ENCODE measurements at regions not wholly inside any gene's neighbourhood (a gene's known extent, or its start where the extent isn't known, plus 50 kb on each side); places are given as distances from the start of the nearest gene placed in this dataset.

- H3K27me3 Mint-ChIP-seq, result no peaks in the 10 kb centered on the region
These were observed 1152.2 kb downstream of the XPNPEP1 start for GRCh38 chr10:108771106-108771505.

GRCh38 chr10:108765794-108766193 is 1157.5 kb downstream of the XPNPEP1 start:
- POLR2A ChIA-PET, result no interaction called here
- no peak for DNase-seq
- no peaks in the 10 kb centered on the region for H3K27me3 Mint-ChIP-seq
- no peak overlapping the region for H3K27ac Mint-ChIP-seq
- no peaks in the 10 kb centered on the region for H3K4me1 Mint-ChIP-seq
- no peaks in the 10 kb centered on the region for H3K36me3 Mint-ChIP-seq (ENCODE audit: low read depth)
- H3K4me3 Mint-ChIP-seq, result no peak overlapping the region
- CTCF ChIA-PET, result no interaction called here
- no peaks in the 10 kb centered on the region for H3K9me3 Mint-ChIP-seq

More at GRCh38 chr10:108771106-108771505, 1152.2 kb downstream of the XPNPEP1 start:
- DNase-seq, result no peak
- no peak overlapping the region for H3K4me3 Mint-ChIP-seq
- H3K27ac Mint-ChIP-seq, result no peak overlapping the region
- POLR2A ChIA-PET, result no interaction called here
- CTCF ChIA-PET, result no interaction called here
- H3K4me1 Mint-ChIP-seq, result no peaks in the 10 kb centered on the region
- no peaks in the 10 kb centered on the region for H3K36me3 Mint-ChIP-seq (ENCODE audit: low read depth)
- H3K9me3 Mint-ChIP-seq, result no peaks in the 10 kb centered on the region

- H3K36me3 Mint-ChIP-seq (ENCODE audit: low read depth), result no peaks in the 10 kb centered on the region
- DNase-seq, result no peak
- H3K9me3 Mint-ChIP-seq, result no peaks in the 10 kb centered on the region
- H3K4me3 Mint-ChIP-seq, result no peak overlapping the region
- CTCF ChIA-PET, result no interaction called here
- no peaks in the 10 kb centered on the region for H3K4me1 Mint-ChIP-seq
- H3K27me3 Mint-ChIP-seq, result no peaks in the 10 kb centered on the region
- H3K27ac Mint-ChIP-seq, result no peak overlapping the region
- POLR2A ChIA-PET, result no interaction called here
These were observed 1165.4 kb downstream of the XPNPEP1 start for GRCh38 chr10:108757946-108758345.

- no peaks in the 10 kb centered on the region for H3K4me1 Mint-ChIP-seq
- H3K9me3 Mint-ChIP-seq, result no peaks in the 10 kb centered on the region
- no peaks in the 10 kb centered on the region for H3K27me3 Mint-ChIP-seq
- no peaks in the 10 kb centered on the region for H3K36me3 Mint-ChIP-seq (ENCODE audit: low read depth)
- no peak for DNase-seq
- POLR2A ChIA-PET, result no interaction called here
- CTCF ChIA-PET, result no interaction called here
- H3K27ac Mint-ChIP-seq, result no peak overlapping the region
- H3K4me3 Mint-ChIP-seq, result no peak overlapping the region
These were observed 1167.7 kb downstream of the XPNPEP1 start for GRCh38 chr10:108755646-108756045.

GRCh38 chr10:108753326-108753725 is 1170.0 kb downstream of the XPNPEP1 start:
- no peak for DNase-seq
- no peaks in the 10 kb centered on the region for H3K27me3 Mint-ChIP-seq
- no peak overlapping the region for H3K4me3 Mint-ChIP-seq
- H3K36me3 Mint-ChIP-seq (ENCODE audit: low read depth), result no peaks in the 10 kb centered on the region
- ChIA-PET POLR2A (no interaction called here), CTCF (no interaction called here)
- no peaks in the 10 kb centered on the region for H3K4me1 Mint-ChIP-seq
- no peak overlapping the region for H3K27ac Mint-ChIP-seq
- no peaks in the 10 kb centered on the region for H3K9me3 Mint-ChIP-seq

- ChIA-PET POLR2A (no interaction called here), CTCF (no interaction called here)
- H3K4me1 Mint-ChIP-seq, result no peaks in the 10 kb centered on the region
- no peaks in the 10 kb centered on the region for H3K9me3 Mint-ChIP-seq
- no peak overlapping the region for H3K27ac Mint-ChIP-seq
- no peaks in the 10 kb centered on the region for H3K36me3 Mint-ChIP-seq (ENCODE audit: low read depth)
- no peak overlapping the region for H3K4me3 Mint-ChIP-seq
- no peaks in the 10 kb centered on the region for H3K27me3 Mint-ChIP-seq
- DNase-seq, result no peak
These were observed 1174.3 kb downstream of the XPNPEP1 start for GRCh38 chr10:108749042-108749441.

- Mint-ChIP-seq H3K4me3 (no peak overlapping the region), H3K27me3 (no peaks in the 10 kb centered on the region), H3K9me3 (peaks cover 2% of the 10 kb centered on the region), H3K36me3 (ENCODE audit: low read depth) (no peaks in the 10 kb centered on the region), H3K4me1 (no peaks in the 10 kb centered on the region), H3K27ac (no peak overlapping the region)
- ChIA-PET POLR2A (no interaction called here), CTCF (no interaction called here)
- no peak for DNase-seq
These were observed 1187.2 kb downstream of the XPNPEP1 start for GRCh38 chr10:108736111-108736510.

GRCh38 chr10:108735380-108735779 is 1187.9 kb downstream of the XPNPEP1 start:
- no peak for DNase-seq
- no peaks in the 10 kb centered on the region for H3K4me1 Mint-ChIP-seq
- H3K4me3 Mint-ChIP-seq, result no peak overlapping the region
- peaks cover 4% of the 10 kb centered on the region for H3K9me3 Mint-ChIP-seq
- ChIA-PET POLR2A (no interaction called here), CTCF (no interaction called here)
- H3K27ac Mint-ChIP-seq, result no peak overlapping the region
- H3K27me3 Mint-ChIP-seq, result no peaks in the 10 kb centered on the region
- no peaks in the 10 kb centered on the region for H3K36me3 Mint-ChIP-seq (ENCODE audit: low read depth)

GRCh38 chr10:108721874-108722273 is 1201.4 kb downstream of the XPNPEP1 start:
- H3K27me3 Mint-ChIP-seq, result no peaks in the 10 kb centered on the region
- H3K4me1 Mint-ChIP-seq, result no peaks in the 10 kb centered on the region
- no peaks in the 10 kb centered on the region for H3K9me3 Mint-ChIP-seq
- DNase-seq, result no peak
- no peak overlapping the region for H3K27ac Mint-ChIP-seq
- H3K36me3 Mint-ChIP-seq (ENCODE audit: low read depth), result no peaks in the 10 kb centered on the region
- ChIA-PET POLR2A (no interaction called here), CTCF (no interaction called here)
- H3K4me3 Mint-ChIP-seq, result no peak overlapping the region

GRCh38 chr10:108716352-108716751 is 1207.0 kb downstream of the XPNPEP1 start:
- no peaks in the 10 kb centered on the region for H3K4me1 Mint-ChIP-seq
- DNase-seq, result no peak
- ChIA-PET CTCF (no interaction called here), POLR2A (no interaction called here)
- no peaks in the 10 kb centered on the region for H3K27me3 Mint-ChIP-seq
- H3K27ac Mint-ChIP-seq, result no peak overlapping the region
- H3K9me3 Mint-ChIP-seq, result peaks cover 12% of the 10 kb centered on the region
- no peaks in the 10 kb centered on the region for H3K36me3 Mint-ChIP-seq (ENCODE audit: low read depth)
- no peak overlapping the region for H3K4me3 Mint-ChIP-seq

- CTCF ChIA-PET, result no interaction called here
- no peak for DNase-seq
- H3K4me1 Mint-ChIP-seq, result no peaks in the 10 kb centered on the region
- H3K4me3 Mint-ChIP-seq, result no peak overlapping the region
- H3K9me3 Mint-ChIP-seq, result peaks cover 11% of the 10 kb centered on the region
- no peaks in the 10 kb centered on the region for H3K36me3 Mint-ChIP-seq (ENCODE audit: low read depth)
- POLR2A ChIA-PET, result no interaction called here
- H3K27ac Mint-ChIP-seq, result no peak overlapping the region
- no peaks in the 10 kb centered on the region for H3K27me3 Mint-ChIP-seq
These were observed 1213.2 kb downstream of the XPNPEP1 start for GRCh38 chr10:108709927-108710722.

GRCh38 chr10:108708363-108708762 is 1214.9 kb downstream of the XPNPEP1 start:
- Mint-ChIP-seq H3K9me3 (peaks cover 5% of the 10 kb centered on the region), H3K4me1 (no peaks in the 10 kb centered on the region), H3K4me3 (no peak overlapping the region), H3K27me3 (no peaks in the 10 kb centered on the region), H3K27ac (no peak overlapping the region), H3K36me3 (ENCODE audit: low read depth) (no peaks in the 10 kb centered on the region)
- POLR2A ChIA-PET, result no interaction called here
- CTCF ChIA-PET, result no interaction called here
- no peak for DNase-seq

GRCh38 chr10:108696792-108697477 is 1226.4 kb downstream of the XPNPEP1 start:
- ChIA-PET POLR2A (no interaction called here), CTCF (no interaction called here)
- no peaks in the 10 kb centered on the region for H3K4me1 Mint-ChIP-seq
- no peak overlapping the region for H3K27ac Mint-ChIP-seq
- no peaks in the 10 kb centered on the region for H3K36me3 Mint-ChIP-seq (ENCODE audit: low read depth)
- no peaks in the 10 kb centered on the region for H3K27me3 Mint-ChIP-seq
- no peaks in the 10 kb centered on the region for H3K9me3 Mint-ChIP-seq
- no peak overlapping the region for H3K4me3 Mint-ChIP-seq
- DNase-seq, result no peak

- Mint-ChIP-seq H3K4me3 (no peak overlapping the region), H3K36me3 (ENCODE audit: low read depth) (no peaks in the 10 kb centered on the region), H3K27ac (no peak overlapping the region), H3K27me3 (no peaks in the 10 kb centered on the region), H3K9me3 (peaks cover 2% of the 10 kb centered on the region), H3K4me1 (no peaks in the 10 kb centered on the region)
- ChIA-PET CTCF (no interaction called here), POLR2A (no interaction called here)
- DNase-seq, result no peak
These were observed 1232.2 kb downstream of the XPNPEP1 start for GRCh38 chr10:108691126-108691525.

Data from activated CD4-positive, alpha-beta T cell treated with anti-CD3 and anti-CD28 coated beads, Interleukin-2, amount 10 ng/mL, durations not matched to agents 7 days and 5 days (primary cell).